ENCODE measurements at regions not wholly inside any gene's neighbourhood (a gene's known extent, or its start where the extent isn't known, plus 50 kb on each side); places are given as distances from the start of the nearest gene placed in this dataset.

DNA sequence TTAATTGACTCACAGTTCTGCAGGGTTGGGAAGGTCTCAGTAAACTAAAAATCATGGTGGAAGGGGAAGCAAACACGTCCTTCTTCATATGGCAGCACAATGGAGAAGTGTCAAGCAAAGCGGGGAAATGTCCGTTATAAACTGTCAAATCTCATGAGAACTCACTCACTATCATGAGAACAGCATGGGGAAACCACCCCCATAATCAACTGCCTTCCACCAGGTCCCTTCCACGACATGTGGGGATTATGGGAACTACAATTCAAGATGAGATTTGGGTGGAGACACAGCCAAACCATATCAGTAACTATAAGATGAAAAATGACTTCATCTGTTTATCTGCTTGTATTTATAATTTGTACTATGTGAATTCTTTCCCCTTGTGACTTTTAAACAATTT, 577.6 kb upstream of the MDGA2 start:
- no peak for TF ChIP-seq CTCF (IDR thresholded peaks at IDR 0.05)
- TF ChIP-seq ZFX (IDR thresholded peaks at IDR 0.05; ENCODE audit: borderline replicate concordance), result no peak

All from 22Rv1 (cell line).